AG04450 (cell line): ENCODE measurements at regions not wholly inside any gene's neighbourhood (a gene's known extent, or its start where the extent isn't known, plus 50 kb on each side); places are given as distances from the start of the nearest gene placed in this dataset.

Experiments used
- CTCF ChIA-PET: fragments of 300-600, 350-600 bp; formaldehyde crosslinking; extraction: SDS; loops from one replicate; lab custom pipeline; 2022; ENCODE audit warnings: antibody characterized with exemption, inconsistent platforms; lab: Charles Lee
- POLR2A ChIA-PET: fragments of 350-600 bp; formaldehyde crosslinking; extraction: SDS; loops from one replicate; lab custom pipeline; 2021; ENCODE audit warnings: antibody characterized with exemption, inconsistent platforms; lab: Yijun Ruan, JAX
- DNase-seq: peaks from one replicate; pipeline ENCODE4 v3.0.0-alpha.2; 2011; ENCODE audit warnings: low read depth, low spot score
- H3K27ac ChIP-seq: one replicate; pipeline ENCODE4 v1.5.1; 2012; ENCODE audit warnings: low read depth, low read length, control low read depth
- H3K27me3 ChIP-seq: one replicate; pipeline ENCODE4 v1.6.0; 2012; ENCODE audit warnings: low read length; ENCODE audit not compliant: control insufficient read depth, insufficient read depth
- H3K4me3 ChIP-seq: 2 replicates; pipeline ENCODE4 v1.5.1; 2011; ENCODE audit warnings: mild to moderate bottlenecking, low read depth, low read length, control low read depth
- H3K9me3 ChIP-seq: 2 replicates; pipeline ENCODE4 v1.5.1; 2012; ENCODE audit warnings: low read length; ENCODE audit not compliant: control insufficient read depth, insufficient read depth
- CTCF ChIP-seq: IDR thresholded peaks from 2 replicates; pipeline ENCODE4 v1.5.1; 2011; ENCODE audit warnings: low read depth, low read length, control low read depth, inconsistent platforms

GRCh38 chr6:133608620-133609019 lies 280.3 kb upstream of the TCF21 start:
- POLR2A ChIA-PET: interaction anchor here (0.5 to 2.2 kb wide), 3 partner anchors 14 to 820 kb away, joined by 5 to 16 read pairs (median 10); no protein-coding TSS in a partner anchor
- CTCF ChIA-PET: interaction anchor here (1.7 kb wide), 1 partner anchor 39 kb away, joined by 5 read pairs; no protein-coding TSS in a partner anchor
- peak overlapping the region; percentile 68 for H3K27ac ChIP-seq
- no peaks in the 10 kb centered on the region for H3K27me3 ChIP-seq
- TF ChIP-seq CTCF: no peak
- no peaks in the 10 kb centered on the region for H3K9me3 ChIP-seq
- DNase-seq: no peak
- no peak overlapping the region for H3K4me3 ChIP-seq

GRCh38 chr6:133609415-133610226 lies 279.3 kb upstream of the TCF21 start:
- POLR2A ChIA-PET: interaction anchor here (0.6 to 2.2 kb wide), 11 partner anchors 14 to 645 kb away, joined by 3 to 28 read pairs (median 7); partner anchors contain the start of gene TCF21
- peak; percentile 100 for DNase-seq
- CTCF ChIA-PET: interaction anchor here (1.7 kb wide), 1 partner anchor 40 kb away, joined by 5 read pairs; no protein-coding TSS in a partner anchor
- no peak overlapping the region for H3K4me3 ChIP-seq
- no peaks in the 10 kb centered on the region for H3K9me3 ChIP-seq
- TF ChIP-seq CTCF: no peak
- H3K27me3 ChIP-seq: no peaks in the 10 kb centered on the region
- H3K27ac ChIP-seq: peak overlapping the region; percentile 92

- H3K9me3 ChIP-seq: no peaks in the 10 kb centered on the region
- H3K27me3 ChIP-seq: no peaks in the 10 kb centered on the region
- H3K4me3 ChIP-seq: no peak overlapping the region
- POLR2A ChIA-PET: interaction anchor here (0.6 to 2.2 kb wide), 10 partner anchors 13 to 646 kb away, joined by 3 to 28 read pairs (median 8); partner anchors contain the start of gene TCF21
- no peak for TF ChIP-seq CTCF
- no peak for DNase-seq
- CTCF ChIA-PET: no interaction called here
- peak overlapping the region; percentile 92 for H3K27ac ChIP-seq
Observed at GRCh38 chr6:133610227-133610840, 278.6 kb upstream of the TCF21 start.

GRCh38 chr6:133610971-133611370 lies 277.9 kb upstream of the TCF21 start:
- Histone ChIP-seq H3K4me3 (no peak overlapping the region), H3K27me3 (no peaks in the 10 kb centered on the region), H3K9me3 (no peaks in the 10 kb centered on the region), H3K27ac (peak overlapping the region; percentile 92)
- ChIA-PET POLR2A (interaction anchor here (1.9 kb wide), 3 partner anchors 23 to 280 kb away, joined by 7 to 28 read pairs (median 23); partner anchors contain the start of gene TCF21), CTCF (no interaction called here)
- TF ChIP-seq CTCF: no peak
- DNase-seq: no peak

- ChIA-PET CTCF (interaction anchor here (1.0 to 1.4 kb wide), 3 partner anchors 19 to 309 kb away, joined by 5 to 6 read pairs (median 5); no protein-coding TSS in a partner anchor), POLR2A (no interaction called here)
- no peak for DNase-seq
- TF ChIP-seq CTCF: no peak
- Histone ChIP-seq H3K27me3 (no peaks in the 10 kb centered on the region), H3K9me3 (no peaks in the 10 kb centered on the region), H3K27ac (no peak overlapping the region), H3K4me3 (no peak overlapping the region)
Observed at GRCh38 chr6:133612459-133612858, 276.5 kb upstream of the TCF21 start.
